ENCODE measurements at regions not wholly inside any gene's neighbourhood (a gene's known extent, or its start where the extent isn't known, plus 50 kb on each side); places are given as distances from the start of the nearest gene placed in this dataset.
"Not testable (repeated sequence)": the region's sequence is repeated elsewhere in the genome, so short reads cannot be mapped to it uniquely, and the experiment has no call there.

DNA sequence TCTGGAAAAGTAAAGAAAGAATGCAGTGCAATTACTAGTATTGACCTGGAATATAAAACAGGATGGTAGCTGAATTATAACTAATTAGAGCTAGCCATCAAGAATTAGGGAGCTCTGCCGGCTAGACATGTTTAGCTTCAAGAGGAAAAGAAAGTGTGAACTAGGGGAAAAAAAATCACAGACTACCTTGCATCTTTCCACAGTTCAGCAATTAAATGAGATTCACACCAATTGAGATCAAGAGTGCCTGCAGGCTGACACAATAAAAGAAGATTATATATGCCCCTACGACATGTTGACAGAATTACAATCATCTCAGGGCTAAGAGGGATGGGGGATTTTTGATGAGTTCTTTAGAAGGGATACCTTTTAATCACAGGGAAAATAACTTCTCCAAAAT, 303.3 kb upstream of the CELF2 start:
- Mint-ChIP-seq H3K4me1 (no peaks in the 10 kb centered on the region), H3K9me3 (peaks cover 0 to 13% (median 0%) of the 10 kb centered on the region in 9 donors), H3K36me3 (no peaks in the 10 kb centered on the region), H3K27me3 (peaks cover 0 to 9% (median 3%) of the 10 kb centered on the region in 5 donors), H3K27ac (no peak overlapping the region), H3K4me3 (no peak overlapping the region)
- DNase-seq: no peak
- POLR2A ChIA-PET: no interaction called here
- no peak for ATAC-seq

DNA sequence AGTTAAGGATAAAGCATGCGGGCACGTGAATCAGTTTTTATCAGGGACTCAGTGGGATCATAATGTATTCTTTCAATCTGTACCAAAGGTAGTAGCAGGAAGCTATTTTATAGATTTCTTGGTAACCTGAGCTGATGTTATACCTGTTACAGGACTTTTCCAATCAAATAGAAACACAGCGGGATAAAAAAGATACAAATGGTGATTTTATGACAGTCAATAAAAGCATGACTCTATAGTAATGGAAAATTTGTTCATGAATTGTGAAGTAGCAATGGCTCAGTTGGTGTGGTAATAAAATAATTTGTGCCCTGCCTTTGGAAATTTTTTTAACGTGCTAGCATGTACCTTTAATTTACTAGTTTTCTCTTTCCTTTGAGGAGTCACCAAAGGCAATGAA, 300.7 kb upstream of the CELF2 start:
- no peaks in the 10 kb centered on the region for H3K4me1 Mint-ChIP-seq
- DNase-seq (no peak), ATAC-seq (no peak)
- POLR2A ChIA-PET: no interaction called here
- H3K4me3 Mint-ChIP-seq: no peak overlapping the region
- H3K27ac Mint-ChIP-seq: no peak overlapping the region
- H3K36me3 Mint-ChIP-seq: no peaks in the 10 kb centered on the region
- peaks cover 0 to 13% (median 0%) of the 10 kb centered on the region in 9 donors for H3K9me3 Mint-ChIP-seq
- peaks cover 0 to 9% (median 3%) of the 10 kb centered on the region in 5 donors for H3K27me3 Mint-ChIP-seq

DNA sequence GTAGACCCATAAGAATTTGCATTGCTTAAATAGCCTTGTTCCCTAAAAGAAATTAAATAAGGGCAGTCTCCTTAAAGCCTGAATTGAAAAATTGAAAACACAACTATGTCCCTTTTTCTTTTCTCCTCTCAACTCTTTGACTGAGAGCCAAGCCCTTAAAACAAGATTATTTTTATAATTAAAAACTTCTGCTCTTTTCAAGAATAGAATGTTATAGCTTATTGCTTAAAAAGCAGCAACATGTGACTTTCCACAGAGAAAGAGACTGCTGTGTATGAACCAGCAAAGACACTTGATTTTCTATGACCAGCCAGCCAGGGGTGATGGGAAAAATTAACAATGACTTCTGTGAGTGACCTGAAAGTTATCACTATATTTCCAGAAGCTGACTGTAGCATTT, 295.2 kb upstream of the CELF2 start:
- H3K27ac Mint-ChIP-seq: no peak overlapping the region
- H3K4me3 Mint-ChIP-seq: no peak overlapping the region
- no peaks in the 10 kb centered on the region for H3K9me3 Mint-ChIP-seq
- peaks cover 0 to 2% (median 0%) of the 10 kb centered on the region in 3 donors for H3K36me3 Mint-ChIP-seq
- POLR2A ChIA-PET: no interaction called here
- ATAC-seq (no peak), DNase-seq (no peak)
- H3K4me1 Mint-ChIP-seq: no peaks in the 10 kb centered on the region
- H3K27me3 Mint-ChIP-seq: peaks cover 0 to 8% (median 2%) of the 10 kb centered on the region in 5 donors

DNA sequence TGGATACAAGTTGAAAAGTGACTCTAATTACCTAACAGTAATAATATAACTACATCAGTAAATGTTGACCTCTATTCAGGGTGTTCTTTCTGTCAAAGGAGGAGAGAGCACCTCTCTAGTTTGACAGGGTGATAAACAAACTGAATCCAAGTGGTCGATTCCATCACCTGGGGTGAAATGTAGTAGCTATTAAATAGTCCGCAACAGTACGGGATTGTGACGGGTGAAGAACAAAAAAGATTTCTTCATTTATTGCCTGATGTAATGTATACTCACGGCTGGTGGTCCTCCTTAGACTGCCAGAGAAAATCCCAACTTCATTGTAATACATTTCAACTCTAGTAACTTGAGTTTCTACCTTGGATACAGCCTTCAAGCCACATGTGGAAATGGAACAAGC, 292.5 kb upstream of the CELF2 start:
- H3K4me1 Mint-ChIP-seq: no peaks in the 10 kb centered on the region
- H3K36me3 Mint-ChIP-seq: peaks cover 0 to 2% (median 0%) of the 10 kb centered on the region in 3 donors
- no peak overlapping the region for H3K27ac Mint-ChIP-seq
- POLR2A ChIA-PET: no interaction called here
- H3K4me3 Mint-ChIP-seq: no peak overlapping the region
- H3K9me3 Mint-ChIP-seq: no peaks in the 10 kb centered on the region
- ATAC-seq: no peak
- no peak for DNase-seq
- H3K27me3 Mint-ChIP-seq: peaks cover 0 to 8% (median 2%) of the 10 kb centered on the region in 5 donors

DNA sequence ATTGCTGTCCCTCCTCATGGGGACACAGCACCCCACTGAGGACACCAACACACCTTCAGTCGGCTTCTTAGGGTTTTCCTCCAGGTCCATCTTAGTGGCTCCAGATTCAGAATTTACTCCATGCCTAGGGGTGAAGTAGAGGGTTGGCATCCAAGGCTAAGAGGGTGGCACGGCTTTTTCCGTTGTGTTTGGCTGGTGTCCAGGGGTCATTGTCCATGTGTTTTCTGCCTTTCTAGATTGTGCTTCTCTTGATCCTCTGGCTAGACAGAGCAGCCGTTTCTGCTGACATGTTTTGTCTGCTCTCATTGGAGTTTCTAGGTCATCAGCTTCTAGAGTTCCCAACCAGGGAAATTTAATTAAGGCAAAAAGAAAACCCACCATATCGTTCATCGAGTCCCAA, 291.6 kb upstream of the CELF2 start:
- H3K4me3 Mint-ChIP-seq: no peak overlapping the region
- no peak overlapping the region for H3K27ac Mint-ChIP-seq
- DNase-seq: no peak
- no peak for ATAC-seq
- H3K27me3 Mint-ChIP-seq: peaks cover 0 to 8% (median 2%) of the 10 kb centered on the region in 5 donors
- POLR2A ChIA-PET: interaction anchor here (0.6 kb wide), 1 partner anchor 21 kb away, joined by 4 read pairs; no protein-coding TSS in a partner anchor
- no peaks in the 10 kb centered on the region for H3K9me3 Mint-ChIP-seq
- H3K36me3 Mint-ChIP-seq: peaks cover 0 to 2% (median 0%) of the 10 kb centered on the region in 3 donors
- H3K4me1 Mint-ChIP-seq: no peaks in the 10 kb centered on the region

DNA sequence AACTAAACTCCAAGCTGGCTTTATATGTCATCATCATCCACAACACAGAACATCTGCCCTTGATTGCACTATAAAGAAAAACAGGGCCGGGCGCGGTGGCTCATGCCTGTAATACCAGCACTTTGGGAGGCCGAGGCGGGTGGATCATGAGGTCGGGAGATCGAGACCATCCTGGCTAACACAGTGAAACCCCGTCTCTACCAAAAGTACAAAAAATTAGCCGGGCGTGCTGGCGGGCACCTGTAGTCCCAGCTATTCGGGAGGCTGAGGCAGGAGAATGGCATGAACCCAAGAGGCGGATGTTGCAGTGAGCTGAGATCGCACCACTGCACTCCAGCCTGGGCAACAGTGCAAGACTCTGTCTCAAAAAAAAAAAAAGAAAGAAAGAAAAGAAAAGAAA, 290.3 kb upstream of the CELF2 start:
- DNase-seq, ATAC-seq, H3K27ac Mint-ChIP-seq, H3K9me3 Mint-ChIP-seq, POLR2A ChIA-PET, H3K4me3 Mint-ChIP-seq, H3K27me3 Mint-ChIP-seq, H3K4me1 Mint-ChIP-seq, H3K36me3 Mint-ChIP-seq: not testable (repeated sequence)

DNA sequence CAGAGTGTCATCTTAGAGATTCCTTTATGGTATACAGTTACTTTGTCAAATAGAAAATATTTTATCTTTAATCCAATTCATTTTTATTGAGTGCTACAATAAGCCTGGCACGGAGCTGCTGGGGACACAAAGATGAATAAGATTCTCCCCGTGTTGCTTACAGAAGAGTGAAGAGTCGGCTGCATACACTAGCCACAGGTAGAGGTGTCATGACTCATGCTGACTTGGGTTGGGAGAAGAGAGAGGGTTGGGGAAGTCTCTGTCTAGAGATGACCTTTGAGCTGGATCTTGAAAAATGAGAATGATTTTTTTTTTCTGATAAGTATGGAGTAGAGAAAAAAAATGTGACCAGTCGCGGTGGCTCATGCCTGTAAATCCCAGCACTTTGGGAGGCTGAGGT, 289.9 kb upstream of the CELF2 start:
- Mint-ChIP-seq H3K36me3 (peaks cover 0 to 2% (median 0%) of the 10 kb centered on the region in 3 donors), H3K4me3 (no peak overlapping the region), H3K27ac (no peak overlapping the region), H3K9me3 (no peaks in the 10 kb centered on the region), H3K27me3 (peaks cover 0 to 8% (median 2%) of the 10 kb centered on the region in 5 donors), H3K4me1 (no peaks in the 10 kb centered on the region)
- ATAC-seq (no peak), DNase-seq (no peak)
- POLR2A ChIA-PET: no interaction called here

DNA sequence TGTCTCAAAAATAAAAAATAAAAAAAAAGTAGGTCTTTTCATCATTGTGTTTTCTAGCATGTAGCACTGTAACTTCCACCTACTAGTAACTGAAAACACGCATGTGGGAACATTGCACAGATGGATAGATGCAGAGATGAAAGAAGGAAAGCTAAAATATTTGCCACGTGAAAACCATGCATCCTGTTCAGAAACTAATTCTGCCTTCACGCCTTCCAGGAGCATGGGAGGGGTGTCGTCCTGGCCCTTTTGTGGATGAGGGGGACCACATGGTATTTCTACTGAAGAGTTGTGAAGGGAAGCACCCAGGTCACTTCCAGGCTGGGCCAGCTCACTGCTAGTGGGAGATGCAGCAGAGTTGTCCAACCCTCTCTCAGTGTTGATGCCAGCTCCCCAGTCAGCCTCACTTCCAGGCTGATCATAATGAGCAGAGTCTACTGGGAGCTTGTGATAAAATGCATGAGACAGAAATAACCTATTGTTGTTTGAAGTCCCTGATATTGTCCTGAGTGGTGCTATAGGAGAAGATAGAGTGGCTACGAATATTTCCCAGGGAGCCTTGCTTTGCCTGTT, 287.1 kb upstream of the CELF2 start:
- Mint-ChIP-seq H3K4me3 (no peak overlapping the region), H3K27ac (no peak overlapping the region), H3K4me1 (no peaks in the 10 kb centered on the region), H3K9me3 (peaks cover 0 to 2% (median 0%) of the 10 kb centered on the region in 9 donors), H3K27me3 (peaks cover 0 to 8% (median 5%) of the 10 kb centered on the region in 5 donors), H3K36me3 (no peaks in the 10 kb centered on the region)
- no peak for DNase-seq
- POLR2A ChIA-PET: no interaction called here
- ATAC-seq: no peak

DNA sequence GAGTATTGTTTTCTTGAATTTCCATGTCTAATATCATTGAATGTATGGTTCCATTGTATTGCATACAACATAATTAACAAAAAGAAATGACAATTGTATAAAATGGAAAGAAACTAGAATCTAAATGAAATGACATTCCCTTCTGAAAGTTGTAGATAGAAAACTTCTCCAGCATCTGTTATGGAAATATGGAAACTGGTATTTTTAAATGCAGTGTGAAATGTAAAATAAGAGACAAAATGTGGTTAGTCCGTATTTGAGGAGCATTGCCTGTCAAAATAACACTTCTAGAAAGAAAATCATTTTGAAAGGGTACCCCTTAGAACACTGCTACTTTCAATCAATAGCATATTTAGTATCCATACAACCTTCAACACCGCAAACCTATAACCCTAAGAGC, 286.3 kb upstream of the CELF2 start:
- DNase-seq: no peak
- no peak overlapping the region for H3K27ac Mint-ChIP-seq
- no peak for ATAC-seq
- no peaks in the 10 kb centered on the region for H3K4me1 Mint-ChIP-seq
- H3K4me3 Mint-ChIP-seq: no peak overlapping the region
- POLR2A ChIA-PET: no interaction called here
- H3K36me3 Mint-ChIP-seq: no peaks in the 10 kb centered on the region
- H3K9me3 Mint-ChIP-seq: peaks cover 0 to 2% (median 0%) of the 10 kb centered on the region in 9 donors
- H3K27me3 Mint-ChIP-seq: peaks cover 0 to 12% (median 6%) of the 10 kb centered on the region in 5 donors

DNA sequence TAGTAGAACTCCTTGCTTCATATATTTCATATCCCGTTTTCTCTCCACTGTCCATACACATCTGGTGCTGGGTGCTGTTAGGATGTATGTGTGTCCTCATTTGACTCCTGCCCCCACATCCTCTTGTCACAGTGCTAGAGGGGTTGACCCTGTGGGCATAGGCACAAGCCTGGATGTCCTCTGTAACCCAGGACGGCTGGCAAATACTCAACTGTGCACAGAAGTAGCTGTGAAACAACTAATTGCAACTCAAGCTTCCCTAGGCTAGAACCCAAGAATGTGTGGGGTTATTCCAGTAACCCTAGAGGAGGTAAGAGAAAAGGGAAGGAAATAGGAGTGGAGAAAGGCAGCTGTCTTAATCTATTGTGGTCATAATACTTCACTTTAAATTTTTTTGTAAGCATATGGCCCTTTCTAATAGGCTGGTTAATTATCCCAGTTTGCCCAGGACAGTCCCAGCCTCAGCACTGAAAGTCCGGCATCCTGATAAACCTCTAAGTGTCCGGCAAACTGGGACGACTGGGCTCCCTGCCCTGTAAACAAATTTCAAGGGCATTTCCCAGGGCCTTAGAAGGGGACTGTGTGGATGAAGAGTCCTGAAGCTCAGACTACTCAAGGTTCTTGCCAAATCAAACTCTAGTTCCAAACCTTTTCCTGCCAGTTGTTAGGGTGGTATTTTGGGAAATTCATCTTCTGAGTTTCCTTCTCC, 283.2 kb upstream of the CELF2 start:
- no peak for ATAC-seq
- Mint-ChIP-seq H3K9me3 (peaks cover 0 to 2% (median 0%) of the 10 kb centered on the region in 9 donors), H3K4me3 (no peak overlapping the region), H3K36me3 (no peaks in the 10 kb centered on the region), H3K4me1 (no peaks in the 10 kb centered on the region), H3K27ac (no peak overlapping the region), H3K27me3 (peaks cover 0 to 16% (median 7%) of the 10 kb centered on the region in 5 donors)
- POLR2A ChIA-PET: no interaction called here
- DNase-seq: no peak

DNA sequence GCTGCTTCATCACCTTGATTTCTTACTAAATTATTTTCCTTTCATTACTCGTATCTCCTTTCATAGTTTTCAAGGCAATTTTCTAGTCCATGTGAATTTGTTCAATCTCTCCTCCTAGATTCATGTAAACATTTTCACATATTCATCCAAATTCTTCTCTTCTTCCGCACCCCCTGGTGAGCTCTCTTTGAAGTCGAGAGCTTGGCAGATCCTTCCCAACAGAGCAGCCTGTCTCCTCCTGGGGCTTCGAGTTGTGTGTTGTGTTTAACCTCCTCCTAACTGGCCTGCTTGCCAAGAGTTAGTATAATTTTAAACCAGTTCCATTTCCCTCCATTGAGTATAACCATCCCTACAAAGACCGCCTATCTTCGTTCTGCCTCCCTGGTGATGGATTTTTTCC, 272.4 kb upstream of the CELF2 start:
- no peaks in the 10 kb centered on the region for H3K4me1 Mint-ChIP-seq
- peaks cover 0 to 12% (median 0%) of the 10 kb centered on the region in 3 donors for H3K36me3 Mint-ChIP-seq
- peaks cover 1 to 30% (median 13%) of the 10 kb centered on the region in 5 donors for H3K27me3 Mint-ChIP-seq
- POLR2A ChIA-PET: no interaction called here
- H3K27ac Mint-ChIP-seq: no peak overlapping the region
- DNase-seq (no peak), ATAC-seq (no peak)
- no peak overlapping the region for H3K4me3 Mint-ChIP-seq
- peaks cover 0 to 26% (median 8%) of the 10 kb centered on the region in 9 donors for H3K9me3 Mint-ChIP-seq

DNA sequence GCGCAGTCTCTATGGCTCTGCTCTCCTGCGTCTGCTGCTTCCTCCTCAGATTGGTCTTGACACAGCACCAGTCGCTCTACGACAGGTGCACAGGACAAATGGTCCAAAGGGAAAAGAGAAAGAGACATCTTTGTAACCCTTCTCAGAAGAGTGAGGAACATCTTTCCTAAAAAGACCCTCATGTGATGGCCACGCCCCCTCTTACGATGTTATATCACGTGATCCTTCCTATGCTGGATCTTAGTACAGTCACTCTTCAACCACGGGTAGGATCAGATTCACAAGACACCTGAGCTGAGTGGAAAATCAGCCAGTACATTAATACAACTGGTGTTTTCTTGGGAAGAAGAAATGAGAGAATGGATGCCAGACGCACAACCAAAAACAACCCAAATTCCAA, 262.2 kb upstream of the CELF2 start:
- peaks cover 0 to 4% (median 0%) of the 10 kb centered on the region in 9 donors for H3K9me3 Mint-ChIP-seq
- H3K36me3 Mint-ChIP-seq: no peaks in the 10 kb centered on the region
- H3K27me3 Mint-ChIP-seq: peaks cover 0 to 6% (median 0%) of the 10 kb centered on the region in 5 donors

DNA sequence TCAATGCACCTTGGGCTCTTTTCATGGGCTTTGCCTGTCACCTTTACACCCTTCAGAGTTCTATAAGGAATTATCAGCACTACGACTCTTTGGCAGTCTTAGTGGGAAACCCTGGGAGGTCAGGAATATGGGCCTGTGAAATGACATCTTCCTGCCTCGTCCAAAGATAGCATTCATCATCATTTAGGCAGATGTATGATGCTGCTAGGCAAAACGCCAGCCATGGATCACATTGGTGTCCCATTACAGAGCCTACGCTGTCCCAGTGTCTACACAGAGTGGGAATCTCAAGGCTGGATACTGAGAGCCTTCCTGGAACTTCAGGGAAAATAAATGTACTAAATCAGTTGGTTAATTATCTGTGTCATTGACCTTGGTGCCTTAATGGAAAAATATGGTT, 259.4 kb upstream of the CELF2 start:
- Mint-ChIP-seq H3K9me3 (peaks cover 0 to 4% (median 0%) of the 10 kb centered on the region in 9 donors), H3K27ac (no peak overlapping the region)

More for the DNA sequence above, 262.2 kb upstream of the CELF2 start:
- DNase-seq (no peak), ATAC-seq (no peak)
- Mint-ChIP-seq H3K4me1 (no peaks in the 10 kb centered on the region), H3K4me3 (no peak overlapping the region), H3K27ac (peak overlapping the region in 1 of 10 donors; percentile 56)
- POLR2A ChIA-PET: no interaction called here

More for the DNA sequence above, 259.4 kb upstream of the CELF2 start:
- POLR2A ChIA-PET: no interaction called here
- Mint-ChIP-seq H3K36me3 (no peaks in the 10 kb centered on the region), H3K4me1 (no peaks in the 10 kb centered on the region), H3K4me3 (no peak overlapping the region), H3K27me3 (peaks cover 0 to 18% (median 3%) of the 10 kb centered on the region in 5 donors)
- DNase-seq: no peak
- ATAC-seq: no peak

Data from naive thymus-derived CD8-positive, alpha-beta T cell (primary cell).